ENCODE measurements at regions not wholly inside any gene's neighbourhood (a gene's known extent, or its start where the extent isn't known, plus 50 kb on each side); places are given as distances from the start of the nearest gene placed in this dataset.

- CTCF ChIA-PET (ENCODE audit: unreplicated experiment): no interaction called here
- no peak overlapping the region for H3K27ac ChIP-seq (ENCODE audit: low read depth, low read length, poor library complexity, severe bottlenecking)
- no peak overlapping the region for H3K4me2 ChIP-seq (ENCODE audit: low read length)
- no peaks in the 10 kb centered on the region for H3K79me2 ChIP-seq (ENCODE audit: insufficient read depth, low read depth, low read length)
- H2AFZ ChIP-seq (ENCODE audit: low read length): no peak overlapping the region
- H3K36me3 ChIP-seq (ENCODE audit: insufficient read depth, low read length): no peaks in the 10 kb centered on the region
- no peaks in the 10 kb centered on the region for H3K9me2 ChIP-seq (ENCODE audit: insufficient read depth, low read length)
- no peak for DNase-seq (ENCODE audit: low spot score)
- TF ChIP-seq CTCF (conservative IDR thresholded peaks at IDR 0.05; ENCODE audit: low read length): no peak
- no peak for TF ChIP-seq EZH2phosphoT487 (IDR thresholded peaks at IDR 0.05; ENCODE audit: borderline replicate concordance, low read depth, low read length)
- H4K20me1 ChIP-seq (ENCODE audit: insufficient read depth, low read length): no peaks in the 10 kb centered on the region
- intact Hi-C loops (cut with micrococcal nuclease; ENCODE audit: unreplicated experiment): no loop called here
- no peaks in the 10 kb centered on the region for H3K4me1 ChIP-seq (ENCODE audit: insufficient read depth, low read length, poor library complexity, severe bottlenecking)
- H3K4me3 ChIP-seq (ENCODE audit: low read depth, low read length, poor library complexity, severe bottlenecking): no peak overlapping the region
- POLR2A ChIA-PET: no interaction called here
- no TSS peak for BruUV-seq (replicated peaks)
- H3K9me3 ChIP-seq (ENCODE audit: low read length): no peaks in the 10 kb centered on the region
Observed at GRCh38 chr15:39053480-39053879, 488.9 kb upstream of the RASGRP1 start.

- Histone ChIP-seq H3K4me1 (ENCODE audit: insufficient read depth, low read length, poor library complexity, severe bottlenecking) (no peaks in the 10 kb centered on the region), H3K27ac (ENCODE audit: low read depth, low read length, poor library complexity, severe bottlenecking) (no peak overlapping the region), H3K4me2 (ENCODE audit: low read length) (no peak overlapping the region), H4K20me1 (ENCODE audit: insufficient read depth, low read length) (no peaks in the 10 kb centered on the region), H3K9me3 (ENCODE audit: low read length) (no peaks in the 10 kb centered on the region), H3K79me2 (ENCODE audit: insufficient read depth, low read depth, low read length) (no peaks in the 10 kb centered on the region), H3K4me3 (ENCODE audit: low read depth, low read length, poor library complexity, severe bottlenecking) (no peak overlapping the region), H3K9me2 (ENCODE audit: insufficient read depth, low read length) (no peaks in the 10 kb centered on the region), H2AFZ (ENCODE audit: low read length) (no peak overlapping the region), H3K36me3 (ENCODE audit: insufficient read depth, low read length) (no peaks in the 10 kb centered on the region)
- no peak for TF ChIP-seq CTCF (conservative IDR thresholded peaks at IDR 0.05; ENCODE audit: low read length)
- TF ChIP-seq EZH2phosphoT487 (IDR thresholded peaks at IDR 0.05; ENCODE audit: borderline replicate concordance, low read depth, low read length): no peak
- intact Hi-C loops (cut with micrococcal nuclease; ENCODE audit: unreplicated experiment): no loop called here
- no TSS peak for BruUV-seq (replicated peaks)
- CTCF ChIA-PET (ENCODE audit: unreplicated experiment): no interaction called here
- DNase-seq (ENCODE audit: low spot score): no peak
- POLR2A ChIA-PET: interaction anchor here (0.7 kb wide), 1 partner anchor 33 kb away, joined by 4 read pairs; no protein-coding TSS in a partner anchor
Observed at GRCh38 chr15:39054128-39054732, 489.6 kb upstream of the RASGRP1 start.

- intact Hi-C loops (cut with micrococcal nuclease; ENCODE audit: unreplicated experiment): no loop called here
Observed at GRCh38 chr15:39056357-39056756, 491.7 kb upstream of the RASGRP1 start.

More at GRCh38 chr15:39056357-39056756, 491.7 kb upstream of the RASGRP1 start:
- POLR2A ChIA-PET: no interaction called here
- Histone ChIP-seq H3K79me2 (ENCODE audit: insufficient read depth, low read depth, low read length) (no peaks in the 10 kb centered on the region), H3K9me3 (ENCODE audit: low read length) (no peaks in the 10 kb centered on the region), H3K4me1 (ENCODE audit: insufficient read depth, low read length, poor library complexity, severe bottlenecking) (no peaks in the 10 kb centered on the region), H3K9me2 (ENCODE audit: insufficient read depth, low read length) (no peaks in the 10 kb centered on the region), H3K4me3 (ENCODE audit: low read depth, low read length, poor library complexity, severe bottlenecking) (no peak overlapping the region), H3K36me3 (ENCODE audit: insufficient read depth, low read length) (no peaks in the 10 kb centered on the region), H3K27ac (ENCODE audit: low read depth, low read length, poor library complexity, severe bottlenecking) (no peak overlapping the region), H4K20me1 (ENCODE audit: insufficient read depth, low read length) (no peaks in the 10 kb centered on the region), H3K4me2 (ENCODE audit: low read length) (no peak overlapping the region), H2AFZ (ENCODE audit: low read length) (no peak overlapping the region)
- no TSS peak for BruUV-seq (replicated peaks)
- TF ChIP-seq CTCF (conservative IDR thresholded peaks at IDR 0.05; ENCODE audit: low read length): no peak
- TF ChIP-seq EZH2phosphoT487 (IDR thresholded peaks at IDR 0.05; ENCODE audit: borderline replicate concordance, low read depth, low read length): no peak
- CTCF ChIA-PET (ENCODE audit: unreplicated experiment): no interaction called here
- DNase-seq (ENCODE audit: low spot score): no peak

Data from OCI-LY7 (cell line).